ENCODE measurements at regions not wholly inside any gene's neighbourhood (a gene's known extent, or its start where the extent isn't known, plus 50 kb on each side); places are given as distances from the start of the nearest gene placed in this dataset.
"Not testable (repeated sequence)": the region's sequence is repeated elsewhere in the genome, so short reads cannot be mapped to it uniquely, and the experiment has no call there.

DNA sequence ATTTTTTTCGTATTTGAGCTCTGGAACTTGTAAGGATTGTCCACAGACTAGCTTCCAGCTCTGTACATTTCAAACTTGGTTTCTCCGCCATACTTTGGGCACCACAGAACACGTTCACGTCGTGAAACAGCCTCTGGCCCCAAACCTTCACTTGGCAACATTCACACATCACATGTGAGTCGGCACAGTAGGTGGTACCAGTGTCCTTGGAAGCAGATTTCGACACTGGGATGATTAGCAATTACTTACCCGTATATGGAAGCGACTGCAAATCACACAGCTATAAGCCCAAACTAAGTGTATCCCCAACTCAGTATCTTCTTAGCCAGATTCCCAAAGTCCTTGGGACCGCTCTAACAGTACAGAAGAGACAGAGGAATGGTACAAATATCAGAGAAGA is 60.2 kb downstream of the MAFB start:
- Mint-ChIP-seq H3K36me3 (ENCODE audit: low read depth) (no peaks in the 10 kb centered on the region), H3K27ac (no peak overlapping the region), H3K4me3 (no peak overlapping the region), H3K27me3 (no peaks in the 10 kb centered on the region), H3K4me1 (ENCODE audit: low read depth) (no peaks in the 10 kb centered on the region), H3K9me3 (peaks cover 5% of the 10 kb centered on the region)
- intact Hi-C loops (cut with DNase I, micrococcal nuclease), result no loop called here
- POLR2A ChIA-PET, result no interaction called here
- H3K4me1 ChIP-seq (ENCODE audit: insufficient read depth, low read length), result no peaks in the 10 kb centered on the region
- H3K4me3 ChIP-seq (ENCODE audit: low read length), result no peak overlapping the region
- no peaks in the 10 kb centered on the region for H3K9me3 ChIP-seq (ENCODE audit: control insufficient read depth in 1 of 2, insufficient read depth in 1 of 2, low read length in 2 of 2)
- no peak for DNase-seq
- CTCF ChIA-PET, result interaction anchor here (1.4 kb wide), 1 partner anchor 9 kb away, joined by 3 read pairs; no protein-coding TSS in a partner anchor
- no peak overlapping the region for H3K27ac ChIP-seq (ENCODE audit: low read depth in 1 of 2, low read length in 2 of 2)
- TF ChIP-seq, protein P1, sequence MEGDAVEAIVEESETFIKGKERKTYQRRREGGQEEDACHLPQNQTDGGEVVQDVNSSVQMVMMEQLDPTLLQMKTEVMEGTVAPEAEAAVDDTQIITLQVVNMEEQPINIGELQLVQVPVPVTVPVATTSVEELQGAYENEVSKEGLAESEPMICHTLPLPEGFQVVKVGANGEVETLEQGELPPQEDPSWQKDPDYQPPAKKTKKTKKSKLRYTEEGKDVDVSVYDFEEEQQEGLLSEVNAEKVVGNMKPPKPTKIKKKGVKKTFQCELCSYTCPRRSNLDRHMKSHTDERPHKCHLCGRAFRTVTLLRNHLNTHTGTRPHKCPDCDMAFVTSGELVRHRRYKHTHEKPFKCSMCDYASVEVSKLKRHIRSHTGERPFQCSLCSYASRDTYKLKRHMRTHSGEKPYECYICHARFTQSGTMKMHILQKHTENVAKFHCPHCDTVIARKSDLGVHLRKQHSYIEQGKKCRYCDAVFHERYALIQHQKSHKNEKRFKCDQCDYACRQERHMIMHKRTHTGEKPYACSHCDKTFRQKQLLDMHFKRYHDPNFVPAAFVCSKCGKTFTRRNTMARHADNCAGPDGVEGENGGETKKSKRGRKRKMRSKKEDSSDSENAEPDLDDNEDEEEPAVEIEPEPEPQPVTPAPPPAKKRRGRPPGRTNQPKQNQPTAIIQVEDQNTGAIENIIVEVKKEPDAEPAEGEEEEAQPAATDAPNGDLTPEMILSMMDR (IDR thresholded peaks at IDR 0.05), result no peak
- H3K36me3 ChIP-seq (ENCODE audit: insufficient read depth, low read length), result no peaks in the 10 kb centered on the region
- ATAC-seq (ENCODE audit: poor library complexity), result no peak
- peaks cover 4% of the 10 kb centered on the region in 2 experiments for H3K27me3 ChIP-seq (ENCODE audit: control insufficient read depth in 1 of 2, insufficient read depth in 2 of 2, low read length in 2 of 2)

DNA sequence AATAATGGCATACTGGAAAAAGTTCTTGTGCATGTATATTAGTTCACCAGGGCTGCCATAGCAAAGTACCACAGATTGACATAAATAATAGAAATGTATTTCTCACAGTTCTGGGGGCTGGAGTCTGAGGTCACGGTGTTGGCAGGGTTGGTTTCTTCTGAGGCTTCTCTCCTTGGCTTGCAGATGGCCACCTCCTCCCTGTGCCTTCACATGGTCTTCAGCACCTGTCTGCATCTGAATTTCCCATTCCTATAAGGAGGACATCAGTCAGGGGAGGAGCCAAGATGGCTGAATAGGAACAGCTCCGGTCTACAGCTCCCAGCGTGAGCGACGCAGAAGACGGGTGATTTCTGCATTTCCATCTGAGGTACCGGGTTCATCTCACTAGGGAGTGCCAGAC is 70.0 kb downstream of the MAFB start:
- H3K9me3 ChIP-seq (ENCODE audit: control insufficient read depth in 1 of 2, insufficient read depth in 1 of 2, low read length in 2 of 2); H3K4me3 ChIP-seq (ENCODE audit: low read length); H3K36me3 Mint-ChIP-seq (ENCODE audit: low read depth); CTCF ChIA-PET; H3K27ac ChIP-seq (ENCODE audit: low read depth in 1 of 2, low read length in 2 of 2); H3K4me3 Mint-ChIP-seq; DNase-seq; intact Hi-C loops (cut with DNase I, micrococcal nuclease); H3K9me3 Mint-ChIP-seq; H3K4me1 ChIP-seq (ENCODE audit: insufficient read depth, low read length); H3K4me1 Mint-ChIP-seq (ENCODE audit: low read depth); ATAC-seq (ENCODE audit: poor library complexity); H3K27me3 ChIP-seq (ENCODE audit: control insufficient read depth in 1 of 2, insufficient read depth in 2 of 2, low read length in 2 of 2); POLR2A ChIA-PET; H3K27ac Mint-ChIP-seq; H3K36me3 ChIP-seq (ENCODE audit: insufficient read depth, low read length): not testable (repeated sequence)
- peaks cover 29% of the 10 kb centered on the region for H3K27me3 Mint-ChIP-seq

DNA sequence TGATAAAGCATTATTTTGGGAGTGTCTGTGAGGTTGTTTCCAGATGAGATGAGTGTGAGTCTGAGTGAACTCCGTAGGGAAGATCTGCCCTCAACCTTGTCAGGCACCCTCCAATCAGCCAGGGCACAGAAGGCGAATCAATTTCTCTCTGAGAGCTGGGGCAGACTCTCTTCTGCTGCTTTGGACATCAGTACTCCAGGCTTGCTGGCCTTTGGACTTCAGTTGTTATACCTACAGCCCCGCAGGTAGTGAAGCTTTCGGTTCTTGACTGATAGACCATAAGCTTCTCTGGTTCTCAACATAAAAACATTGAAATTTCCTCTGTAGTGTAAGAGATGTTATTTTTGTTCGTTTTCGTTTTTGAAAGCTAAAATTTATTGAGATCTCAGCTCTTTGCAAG is 71.4 kb downstream of the MAFB start:
- TF ChIP-seq, protein P1 (IDR thresholded peaks at IDR 0.05), result no peak
- no peak for DNase-seq
- Mint-ChIP-seq H3K4me3 (no peak overlapping the region), H3K9me3 (no peaks in the 10 kb centered on the region), H3K27ac (no peak overlapping the region), H3K4me1 (ENCODE audit: low read depth) (no peaks in the 10 kb centered on the region), H3K36me3 (ENCODE audit: low read depth) (no peaks in the 10 kb centered on the region), H3K27me3 (peaks cover 29% of the 10 kb centered on the region)
- Histone ChIP-seq H3K4me3 (ENCODE audit: low read length) (no peak overlapping the region), H3K27ac (ENCODE audit: low read depth in 1 of 2, low read length in 2 of 2) (no peak overlapping the region), H3K4me1 (ENCODE audit: insufficient read depth, low read length) (no peaks in the 10 kb centered on the region), H3K27me3 (ENCODE audit: control insufficient read depth in 1 of 2, insufficient read depth in 2 of 2, low read length in 2 of 2) (peaks cover 0 to 6% of the 10 kb centered on the region in 2 experiments), H3K36me3 (ENCODE audit: insufficient read depth, low read length) (no peaks in the 10 kb centered on the region), H3K9me3 (ENCODE audit: control insufficient read depth in 1 of 2, insufficient read depth in 1 of 2, low read length in 2 of 2) (no peaks in the 10 kb centered on the region)
- CTCF ChIA-PET, result no interaction called here
- no peak for ATAC-seq (ENCODE audit: poor library complexity)
- POLR2A ChIA-PET, result no interaction called here
- intact Hi-C loops (cut with DNase I, micrococcal nuclease), result no loop called here

DNA sequence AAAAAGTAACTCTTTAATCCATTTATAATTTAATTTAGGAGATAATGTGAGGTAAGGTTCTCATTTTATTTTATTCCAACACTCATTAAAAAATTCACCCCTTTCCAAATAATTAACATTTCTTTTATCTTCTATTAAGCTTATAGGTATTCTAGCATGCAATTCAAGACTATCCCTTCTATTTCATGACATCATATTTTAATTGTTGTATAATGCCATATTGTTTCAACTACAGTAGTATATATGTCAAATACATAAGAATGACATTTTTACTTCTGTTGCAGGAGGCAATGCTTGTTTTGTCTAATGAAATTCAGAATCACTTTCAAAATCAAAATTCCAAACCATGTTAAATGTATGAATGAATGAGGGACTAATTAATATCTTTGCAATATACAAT is 76.2 kb downstream of the MAFB start:
- H3K4me1 ChIP-seq (ENCODE audit: insufficient read depth, low read length), result no peaks in the 10 kb centered on the region
- no peak overlapping the region for H3K27ac Mint-ChIP-seq
- H3K27ac ChIP-seq (ENCODE audit: low read depth in 1 of 2, low read length in 2 of 2), result no peak overlapping the region
- H3K36me3 Mint-ChIP-seq (ENCODE audit: low read depth), result no peaks in the 10 kb centered on the region
- no peak overlapping the region for H3K4me3 ChIP-seq (ENCODE audit: low read length)
- no peak for ATAC-seq (ENCODE audit: poor library complexity)
- DNase-seq, result no peak
- no peaks in the 10 kb centered on the region for H3K4me1 Mint-ChIP-seq (ENCODE audit: low read depth)
- intact Hi-C loops (cut with DNase I, micrococcal nuclease), result no loop called here
- TF ChIP-seq, protein P1 (IDR thresholded peaks at IDR 0.05), result no peak
- peaks cover 27% of the 10 kb centered on the region for H3K27me3 Mint-ChIP-seq
- CTCF ChIA-PET, result no interaction called here
- H3K9me3 Mint-ChIP-seq, result no peaks in the 10 kb centered on the region
- POLR2A ChIA-PET, result no interaction called here
- H3K27me3 ChIP-seq (ENCODE audit: control insufficient read depth in 1 of 2, insufficient read depth in 2 of 2, low read length in 2 of 2), result peaks cover 0 to 5% of the 10 kb centered on the region in 2 experiments
- no peaks in the 10 kb centered on the region for H3K9me3 ChIP-seq (ENCODE audit: control insufficient read depth in 1 of 2, insufficient read depth in 1 of 2, low read length in 2 of 2)
- H3K36me3 ChIP-seq (ENCODE audit: insufficient read depth, low read length), result no peaks in the 10 kb centered on the region
- no peak overlapping the region for H3K4me3 Mint-ChIP-seq
